GM12878 (cell line): ENCODE measurements at regions not wholly inside any gene's neighbourhood (a gene's known extent, or its start where the extent isn't known, plus 50 kb on each side); places are given as distances from the start of the nearest gene placed in this dataset.

ENCODE experiments used
- ATAC-seq: fragments of 200-7000 bp; cut with Tn5 transposase; 3 replicates; pipeline ENCODE4 v1.9.1; 2020; ENCODE audit warnings: mild to moderate bottlenecking, moderate library complexity
- BruUV-seq: library from RNA; stranded (reverse); fragments of 400-500 nt; replicated peaks from 2 replicates; lab custom pipeline; 2021; lab: Mats Ljungman, UMichigan
- CTCF ChIA-PET: fragments of 300-600 bp; sonication (Branson Sonifier 250); formaldehyde crosslinking; extraction: SDS; loops from one replicate; lab custom pipeline; 2021; ENCODE audit warnings: inconsistent platforms; lab: Yijun Ruan, JAX
- POLR2A ChIA-PET: fragments of 350-600 bp; formaldehyde crosslinking; extraction: SDS; loops from one replicate; lab custom pipeline; 2021; ENCODE audit warnings: inconsistent platforms; lab: Charles Lee
- RAD21 ChIA-PET: fragments of 300-600 bp; sonication (Branson Sonifier 250); formaldehyde crosslinking; loops from one replicate; lab custom pipeline; 2023; ENCODE audit warnings: antibody characterized with exemption; ENCODE audit not compliant: unreplicated experiment; lab: Charles Lee
- SMC1A ChIA-PET: fragments of 300-600 bp; sonication (Branson Sonifier 250); formaldehyde crosslinking; loops from one replicate; lab custom pipeline; 2023; ENCODE audit not compliant: unreplicated experiment, uncharacterized antibody; lab: Charles Lee
- DNase-seq: peaks from one replicate; pipeline ENCODE4 v3.0.0-alpha.2; 2011; ENCODE audit warnings: low read depth, low spot score
- FAIRE-seq: peaks from 3 replicates; lab custom pipeline; 2011; peaks lifted over from hg19 to GRCh38; lab: Jason Lieb, UNC
- H2AFZ ChIP-seq: 2 replicates; pipeline ENCODE4 v1.6.0; 2011; ENCODE audit warnings: low read depth, low read length, control low read depth; ENCODE audit not compliant: control insufficient read depth
- H3K27ac ChIP-seq: 2 replicates; pipeline ENCODE4 v1.5.1; 2011; ENCODE audit warnings: control low read depth; ENCODE audit not compliant: control insufficient read depth, insufficient read depth
- H3K27me3 ChIP-seq, 2 experiments: replicated peaks in 1 of 2; 2 replicates each; pipeline versions ENCODE4 v1.6.0 to v1.6.1; 2011; ENCODE audit warnings: low read length in 1 of 2; ENCODE audit not compliant: control insufficient read depth in 2 of 2, insufficient read depth in 2 of 2
- H3K36me3 ChIP-seq, 2 experiments: 2 replicates each; pipeline ENCODE4 v1.5.1; 2011; ENCODE audit warnings: low read length in 1 of 2; ENCODE audit not compliant: control insufficient read depth in 2 of 2, insufficient read depth in 2 of 2
- H3K4me1 ChIP-seq: 2 replicates; pipeline ENCODE4 v1.6.1; 2011; ENCODE audit warnings: mild to moderate bottlenecking, low read length, moderate library complexity, mixed read lengths; ENCODE audit not compliant: control insufficient read depth, insufficient read depth
- H3K4me2 ChIP-seq: 2 replicates; pipeline ENCODE4 v1.6.0; 2011; ENCODE audit warnings: control low read depth; ENCODE audit not compliant: control insufficient read depth, insufficient read depth
- H3K4me3 ChIP-seq: fragments of 200-600 bp; sonication (generic); 2 replicates; pipeline ENCODE4 v1.5.1; 2016
- H3K79me2 ChIP-seq: 2 replicates; pipeline ENCODE4 v1.6.0; 2011; ENCODE audit warnings: low read length; ENCODE audit not compliant: control insufficient read depth, insufficient read depth
- H3K9ac ChIP-seq: 2 replicates; pipeline ENCODE4 v1.8.0; 2011; ENCODE audit warnings: low read length, control low read depth, mixed read lengths; ENCODE audit not compliant: control insufficient read depth, insufficient read depth
- H3K9me3 ChIP-seq: replicated peaks from 3 replicates; pipeline ENCODE4 v1.5.1; 2011; ENCODE audit warnings: mild to moderate bottlenecking, low read length; ENCODE audit not compliant: control insufficient read depth, insufficient read depth
- H4K20me1 ChIP-seq: 2 replicates; pipeline ENCODE4 v1.6.0; 2011; ENCODE audit not compliant: control insufficient read depth, insufficient read depth
- SMARCA5 ChIP-seq: fragments of 450-650 bp; IDR thresholded peaks from 2 replicates; pipeline ENCODE4 v1.6.1; 2017; ENCODE audit warnings: mild to moderate bottlenecking
- WGBS: methylation state at CpG from one replicate; pipeline ENCODE4 v1.1.6; 2016; ENCODE audit warnings: low lambda C conversion rate; ENCODE audit not compliant: insufficient replicate concordance, insufficient coverage; ENCODE audit errors: missing lambda C conversion rate; 5-methylcytosine and 5-hydroxymethylcytosine counted together
- in situ Hi-C: fragments of 300-500 bp; cut with MboI; formaldehyde crosslinking; loops from 9 replicates; pipeline ENCODE4 v1.14.3; 2018; ENCODE audit warnings: mixed read lengths
- intact Hi-C: fragments of 100-400 bp; cut with micrococcal nuclease; formaldehyde crosslinking; loops from one replicate; pipeline ENCODE4 v1.14.2; 2022; ENCODE audit not compliant: unreplicated experiment
- TF ChIP-seq, protein P1 (sequence below): fragments of 450-650 bp; IDR thresholded peaks from 2 replicates; pipeline ENCODE4 v1.6.1; 2017; ENCODE audit warnings: mild to moderate bottlenecking, moderate library complexity
- TF ChIP-seq, protein P2 (sequence below): fragments of 450-650 bp; IDR thresholded peaks from 2 replicates; pipeline ENCODE4 v1.6.1; 2017; ENCODE audit warnings: mild to moderate bottlenecking, low read depth, inconsistent platforms; ENCODE audit not compliant: poor library complexity, severe bottlenecking
- TF ChIP-seq, protein P3 (sequence below): fragments of 450-650 bp; conservative IDR thresholded peaks from 2 replicates; pipeline ENCODE4 v1.6.1; 2017; ENCODE audit warnings: mild to moderate bottlenecking, moderate library complexity

DNA sequence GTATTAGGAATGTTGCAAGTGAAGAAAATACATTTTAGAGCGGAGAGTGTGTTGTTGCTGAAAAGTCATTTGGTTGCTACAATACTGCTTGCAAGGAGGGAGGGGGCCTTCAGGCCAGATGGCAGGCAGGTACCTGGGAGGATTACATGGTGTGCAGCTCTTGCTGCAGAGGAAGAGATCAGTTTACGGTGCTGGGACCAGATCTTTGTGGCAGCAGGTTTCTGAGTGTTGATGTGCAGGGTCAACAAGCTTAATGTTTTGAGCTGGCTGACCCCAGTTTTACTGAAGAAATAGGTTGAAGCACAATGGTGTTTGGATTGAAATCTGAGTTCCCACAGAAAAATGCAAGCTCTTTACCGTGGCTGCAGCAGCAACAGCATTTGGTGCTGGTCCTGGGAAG, 96.4 kb upstream of the DDIT4L start:
- in situ Hi-C loops = no loop called here
- WGBS = 30% methylated on average over 3 of the region's 3 CpGs
- no peak overlapping the region for H3K9ac ChIP-seq
- no peak overlapping the region for H2AFZ ChIP-seq
- RAD21 ChIA-PET = no interaction called here
- H4K20me1 ChIP-seq = no peaks in the 10 kb centered on the region
- H3K4me2 ChIP-seq = no peak overlapping the region
- SMC1A ChIA-PET = interaction anchor here (0.8 to 1.5 kb wide), 4 partner anchors 10 to 189 kb away, joined by 3 to 4 read pairs (median 3); no protein-coding TSS in a partner anchor
- no peaks in the 10 kb centered on the region for H3K36me3 ChIP-seq
- no TSS peak for BruUV-seq
- FAIRE-seq (no peak), ATAC-seq (no peak), DNase-seq (no peak)
- CTCF ChIA-PET = no interaction called here
- no peak overlapping the region for H3K27ac ChIP-seq
- no peak overlapping the region for H3K4me3 ChIP-seq
- H3K79me2 ChIP-seq = no peaks in the 10 kb centered on the region
- no peaks in the 10 kb centered on the region for H3K9me3 ChIP-seq
- H3K27me3 ChIP-seq = no peaks in the 10 kb centered on the region
- intact Hi-C loops = no loop called here
- H3K4me1 ChIP-seq = no peaks in the 10 kb centered on the region
- TF ChIP-seq, protein P1, sequence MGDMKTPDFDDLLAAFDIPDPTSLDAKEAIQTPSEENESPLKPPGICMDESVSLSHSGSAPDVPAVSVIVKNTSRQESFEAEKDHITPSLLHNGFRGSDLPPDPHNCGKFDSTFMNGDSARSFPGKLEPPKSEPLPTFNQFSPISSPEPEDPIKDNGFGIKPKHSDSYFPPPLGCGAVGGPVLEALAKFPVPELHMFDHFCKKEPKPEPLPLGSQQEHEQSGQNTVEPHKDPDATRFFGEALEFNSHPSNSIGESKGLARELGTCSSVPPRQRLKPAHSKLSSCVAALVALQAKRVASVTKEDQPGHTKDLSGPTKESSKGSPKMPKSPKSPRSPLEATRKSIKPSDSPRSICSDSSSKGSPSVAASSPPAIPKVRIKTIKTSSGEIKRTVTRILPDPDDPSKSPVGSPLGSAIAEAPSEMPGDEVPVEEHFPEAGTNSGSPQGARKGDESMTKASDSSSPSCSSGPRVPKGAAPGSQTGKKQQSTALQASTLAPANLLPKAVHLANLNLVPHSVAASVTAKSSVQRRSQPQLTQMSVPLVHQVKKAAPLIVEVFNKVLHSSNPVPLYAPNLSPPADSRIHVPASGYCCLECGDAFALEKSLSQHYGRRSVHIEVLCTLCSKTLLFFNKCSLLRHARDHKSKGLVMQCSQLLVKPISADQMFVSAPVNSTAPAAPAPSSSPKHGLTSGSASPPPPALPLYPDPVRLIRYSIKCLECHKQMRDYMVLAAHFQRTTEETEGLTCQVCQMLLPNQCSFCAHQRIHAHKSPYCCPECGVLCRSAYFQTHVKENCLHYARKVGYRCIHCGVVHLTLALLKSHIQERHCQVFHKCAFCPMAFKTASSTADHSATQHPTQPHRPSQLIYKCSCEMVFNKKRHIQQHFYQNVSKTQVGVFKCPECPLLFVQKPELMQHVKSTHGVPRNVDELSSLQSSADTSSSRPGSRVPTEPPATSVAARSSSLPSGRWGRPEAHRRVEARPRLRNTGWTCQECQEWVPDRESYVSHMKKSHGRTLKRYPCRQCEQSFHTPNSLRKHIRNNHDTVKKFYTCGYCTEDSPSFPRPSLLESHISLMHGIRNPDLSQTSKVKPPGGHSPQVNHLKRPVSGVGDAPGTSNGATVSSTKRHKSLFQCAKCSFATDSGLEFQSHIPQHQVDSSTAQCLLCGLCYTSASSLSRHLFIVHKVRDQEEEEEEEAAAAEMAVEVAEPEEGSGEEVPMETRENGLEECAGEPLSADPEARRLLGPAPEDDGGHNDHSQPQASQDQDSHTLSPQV = no peak
- TF ChIP-seq, protein P2, sequence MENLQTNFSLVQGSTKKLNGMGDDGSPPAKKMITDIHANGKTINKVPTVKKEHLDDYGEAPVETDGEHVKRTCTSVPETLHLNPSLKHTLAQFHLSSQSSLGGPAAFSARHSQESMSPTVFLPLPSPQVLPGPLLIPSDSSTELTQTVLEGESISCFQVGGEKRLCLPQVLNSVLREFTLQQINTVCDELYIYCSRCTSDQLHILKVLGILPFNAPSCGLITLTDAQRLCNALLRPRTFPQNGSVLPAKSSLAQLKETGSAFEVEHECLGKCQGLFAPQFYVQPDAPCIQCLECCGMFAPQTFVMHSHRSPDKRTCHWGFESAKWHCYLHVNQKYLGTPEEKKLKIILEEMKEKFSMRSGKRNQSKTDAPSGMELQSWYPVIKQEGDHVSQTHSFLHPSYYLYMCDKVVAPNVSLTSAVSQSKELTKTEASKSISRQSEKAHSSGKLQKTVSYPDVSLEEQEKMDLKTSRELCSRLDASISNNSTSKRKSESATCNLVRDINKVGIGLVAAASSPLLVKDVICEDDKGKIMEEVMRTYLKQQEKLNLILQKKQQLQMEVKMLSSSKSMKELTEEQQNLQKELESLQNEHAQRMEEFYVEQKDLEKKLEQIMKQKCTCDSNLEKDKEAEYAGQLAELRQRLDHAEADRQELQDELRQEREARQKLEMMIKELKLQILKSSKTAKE = no peak
- TF ChIP-seq, protein P3, sequence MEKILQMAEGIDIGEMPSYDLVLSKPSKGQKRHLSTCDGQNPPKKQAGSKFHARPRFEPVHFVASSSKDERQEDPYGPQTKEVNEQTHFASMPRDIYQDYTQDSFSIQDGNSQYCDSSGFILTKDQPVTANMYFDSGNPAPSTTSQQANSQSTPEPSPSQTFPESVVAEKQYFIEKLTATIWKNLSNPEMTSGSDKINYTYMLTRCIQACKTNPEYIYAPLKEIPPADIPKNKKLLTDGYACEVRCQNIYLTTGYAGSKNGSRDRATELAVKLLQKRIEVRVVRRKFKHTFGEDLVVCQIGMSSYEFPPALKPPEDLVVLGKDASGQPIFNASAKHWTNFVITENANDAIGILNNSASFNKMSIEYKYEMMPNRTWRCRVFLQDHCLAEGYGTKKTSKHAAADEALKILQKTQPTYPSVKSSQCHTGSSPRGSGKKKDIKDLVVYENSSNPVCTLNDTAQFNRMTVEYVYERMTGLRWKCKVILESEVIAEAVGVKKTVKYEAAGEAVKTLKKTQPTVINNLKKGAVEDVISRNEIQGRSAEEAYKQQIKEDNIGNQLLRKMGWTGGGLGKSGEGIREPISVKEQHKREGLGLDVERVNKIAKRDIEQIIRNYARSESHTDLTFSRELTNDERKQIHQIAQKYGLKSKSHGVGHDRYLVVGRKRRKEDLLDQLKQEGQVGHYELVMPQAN = no peak
- no peak for TF ChIP-seq SMARCA5
- POLR2A ChIA-PET = no interaction called here
